T-helper 1 cell (primary cell): ENCODE measurements at regions not wholly inside any gene's neighbourhood (a gene's known extent, or its start where the extent isn't known, plus 50 kb on each side); places are given as distances from the start of the nearest gene placed in this dataset.
"Not testable (repeated sequence)": the region's sequence is repeated elsewhere in the genome, so short reads cannot be mapped to it uniquely, and the experiment has no call there.

Experiments
- DNase-seq, 5 donors: peaks; one replicate each; pipeline ENCODE4 v3.0.0-alpha.2; 2012 to 2020

DNA sequence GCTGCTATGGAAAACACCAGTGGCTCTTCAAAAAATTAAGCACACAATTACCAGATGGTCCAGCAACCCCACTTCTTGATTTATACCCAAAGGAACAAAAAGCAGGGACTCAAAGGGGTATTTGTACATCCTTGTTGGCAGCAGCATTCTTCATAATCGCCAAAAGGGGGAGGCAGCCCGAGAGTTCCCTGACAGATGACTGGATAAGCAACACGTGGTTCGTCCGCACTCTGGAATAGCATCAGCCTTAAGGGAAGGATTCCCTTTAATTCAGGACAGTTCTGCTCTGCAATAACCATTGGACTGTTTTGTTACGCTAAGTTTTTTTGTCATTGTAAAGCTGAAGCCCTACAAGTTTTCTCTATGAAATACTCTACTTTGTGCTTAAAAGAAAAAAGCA is 76.7 kb upstream of the TWIST2 start:
- DNase-seq, result no peak

GRCh38 chr2:238771639-238772038 is 76.2 kb upstream of the TWIST2 start:
- no peak for DNase-seq

- no peak for DNase-seq
Measured at GRCh38 chr2:238772635-238773297, 75.1 kb upstream of the TWIST2 start.

DNA sequence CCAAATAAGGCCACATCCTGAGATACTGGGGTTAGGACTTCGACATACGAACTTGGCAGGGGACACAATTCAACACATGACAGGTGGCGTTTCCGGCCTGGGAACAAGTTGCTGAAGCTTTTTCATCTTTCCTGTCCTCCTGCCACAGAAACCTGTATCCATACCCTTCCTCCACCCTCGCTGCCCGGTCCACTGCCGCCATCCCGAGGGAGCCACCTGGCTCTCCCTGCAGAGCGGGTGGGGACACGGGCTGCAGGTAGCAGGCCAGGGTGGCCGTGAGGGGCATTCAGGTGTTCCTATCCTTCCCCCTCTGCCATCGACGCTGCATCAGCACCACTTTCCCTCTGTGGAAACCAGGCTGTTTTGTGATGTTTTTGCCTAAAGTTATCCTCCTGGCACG is 74.4 kb upstream of the TWIST2 start:
- DNase-seq, result no peak

DNA sequence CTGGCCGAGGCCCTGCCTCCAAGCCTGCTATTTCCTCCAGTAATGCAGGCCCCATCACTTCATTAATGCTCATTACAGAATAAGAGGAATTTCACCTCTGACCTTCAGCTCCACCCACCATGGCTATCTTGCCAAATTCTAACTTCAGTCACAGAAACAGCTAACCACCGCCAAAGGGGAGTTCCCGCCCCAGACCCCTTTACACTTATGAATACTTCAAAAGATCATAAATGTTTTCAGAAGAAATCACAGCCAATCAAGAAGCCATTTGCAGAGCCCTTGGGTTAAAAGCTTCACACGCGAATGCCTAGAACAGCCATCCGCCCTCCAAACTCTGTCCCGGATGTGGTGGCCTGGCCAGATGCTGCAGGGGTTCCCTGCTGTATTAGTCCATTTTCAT is 73.8 kb upstream of the TWIST2 start:
- no peak for DNase-seq

DNA sequence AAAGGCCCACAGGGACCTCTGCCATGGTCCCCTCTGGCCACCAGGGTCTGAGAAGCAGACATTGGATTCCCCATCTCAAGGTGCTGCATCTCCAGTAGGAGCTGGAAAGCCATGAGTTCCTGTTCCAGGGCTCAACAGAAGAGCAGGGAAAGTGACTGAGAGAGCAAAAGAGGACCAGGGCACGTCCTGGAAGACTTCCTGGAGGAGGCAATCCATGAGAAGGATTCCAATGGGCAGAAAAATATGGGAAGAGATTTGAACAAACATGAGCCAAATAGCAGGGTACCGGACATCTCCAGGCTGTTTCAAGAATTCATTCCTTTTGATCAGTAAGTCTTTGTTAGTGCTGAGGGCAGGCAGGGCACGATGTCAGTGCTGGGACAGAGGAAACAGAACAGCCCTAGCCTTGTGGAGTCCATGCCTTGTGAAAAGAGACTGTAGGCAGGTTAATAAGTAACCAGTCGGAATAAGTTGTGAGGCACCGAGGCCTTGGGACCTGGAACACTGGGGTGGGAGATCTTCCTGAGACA is 72.8 kb upstream of the TWIST2 start:
- DNase-seq, result no peak

GRCh38 chr2:238775591-238775990 is 72.3 kb upstream of the TWIST2 start:
- DNase-seq, result no peak

GRCh38 chr2:238776003-238776760 is 71.7 kb upstream of the TWIST2 start:
- DNase-seq, result no peak

DNA sequence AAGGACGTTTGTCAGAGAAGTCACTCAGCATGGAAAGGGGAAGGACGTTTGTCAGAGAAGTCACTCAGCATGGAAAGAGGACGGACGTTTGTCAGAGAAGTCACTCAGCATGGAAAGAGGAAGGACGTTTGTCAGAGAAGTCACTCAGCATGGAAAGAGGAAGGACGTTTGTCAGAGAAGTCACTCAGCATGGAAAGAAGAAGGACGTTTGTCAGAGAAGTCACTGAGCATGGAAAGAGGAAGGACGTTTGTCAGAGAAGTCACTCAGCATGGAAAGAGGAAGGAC is 71.2 kb upstream of the TWIST2 start:
- DNase-seq, result not testable (repeated sequence)

DNA sequence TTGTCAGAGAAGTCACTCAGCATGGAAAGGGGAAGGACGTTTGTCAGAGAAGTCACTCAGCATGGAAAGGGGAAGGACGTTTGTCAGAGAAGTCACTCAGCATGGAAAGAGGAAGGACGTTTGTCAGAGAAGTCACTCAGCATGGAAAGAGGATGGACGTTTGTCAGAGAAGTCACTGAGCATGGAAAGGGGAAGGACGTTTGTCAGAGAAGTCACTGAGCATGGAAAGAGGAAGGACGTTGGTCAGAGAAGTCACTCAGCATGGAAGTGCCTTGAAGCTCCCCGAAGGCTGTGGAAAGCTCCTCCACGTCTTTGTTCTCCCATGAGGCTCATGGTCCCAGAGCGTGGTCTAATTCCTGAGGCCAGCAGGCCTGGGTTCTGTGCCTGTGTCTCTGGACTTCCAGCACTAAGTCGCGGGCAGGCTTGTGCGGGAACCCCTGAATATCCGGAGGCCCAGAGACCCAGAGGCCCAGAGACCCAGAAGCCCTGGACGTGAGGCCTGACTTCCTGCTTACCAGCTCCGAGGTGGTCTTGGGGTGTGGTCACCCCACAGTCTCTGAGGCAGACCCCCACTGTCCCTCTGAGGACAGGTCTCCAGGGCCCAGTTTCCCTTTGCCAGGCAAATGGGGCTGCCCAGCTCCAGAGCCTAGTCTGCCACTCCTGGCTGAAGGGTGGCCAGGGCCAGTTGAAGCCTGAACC is 70.4 kb upstream of the TWIST2 start:
- DNase-seq, result no peak

GRCh38 chr2:238784671-238785527 is 63.0 kb upstream of the TWIST2 start:
- peak in 2 of 5 donors; percentile 32 to 33 for DNase-seq

DNA sequence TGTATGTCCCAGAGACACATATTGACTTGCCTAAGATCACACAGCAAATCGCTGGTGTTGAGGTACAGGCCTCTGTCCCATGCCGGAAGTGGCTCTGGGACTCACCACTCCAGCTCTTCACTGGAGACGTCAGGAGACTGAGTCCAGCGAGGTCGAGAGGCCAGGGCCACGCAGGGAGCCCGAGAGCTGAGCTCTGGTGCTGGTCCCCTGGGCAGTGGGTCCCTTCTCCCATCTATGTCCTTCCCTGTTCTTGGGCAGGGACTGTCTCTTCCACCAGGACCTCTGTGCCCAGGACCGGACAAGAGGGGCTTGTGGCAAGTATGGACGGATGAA is 62.4 kb upstream of the TWIST2 start:
- DNase-seq, result no peak

DNA sequence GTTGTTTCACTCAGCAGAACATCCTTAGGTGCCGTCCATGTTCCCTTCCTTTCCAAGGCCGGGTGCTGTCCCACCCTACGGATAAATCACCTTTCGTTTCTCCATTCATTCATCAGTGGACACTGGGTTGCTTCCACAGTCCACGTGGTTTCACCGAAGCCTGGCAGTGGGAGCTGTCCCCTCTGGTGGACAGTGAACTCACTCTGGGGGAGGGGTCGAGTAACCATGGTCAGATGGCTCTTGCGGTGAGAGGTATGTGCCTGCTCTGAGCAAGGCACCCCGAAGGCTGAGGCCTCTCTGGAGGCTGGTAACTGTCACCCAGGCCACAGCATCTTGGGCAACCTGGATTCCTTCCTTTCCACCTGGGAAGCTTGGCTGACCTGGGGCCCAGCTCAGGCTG is 61.5 kb upstream of the TWIST2 start:
- DNase-seq, result no peak

DNA sequence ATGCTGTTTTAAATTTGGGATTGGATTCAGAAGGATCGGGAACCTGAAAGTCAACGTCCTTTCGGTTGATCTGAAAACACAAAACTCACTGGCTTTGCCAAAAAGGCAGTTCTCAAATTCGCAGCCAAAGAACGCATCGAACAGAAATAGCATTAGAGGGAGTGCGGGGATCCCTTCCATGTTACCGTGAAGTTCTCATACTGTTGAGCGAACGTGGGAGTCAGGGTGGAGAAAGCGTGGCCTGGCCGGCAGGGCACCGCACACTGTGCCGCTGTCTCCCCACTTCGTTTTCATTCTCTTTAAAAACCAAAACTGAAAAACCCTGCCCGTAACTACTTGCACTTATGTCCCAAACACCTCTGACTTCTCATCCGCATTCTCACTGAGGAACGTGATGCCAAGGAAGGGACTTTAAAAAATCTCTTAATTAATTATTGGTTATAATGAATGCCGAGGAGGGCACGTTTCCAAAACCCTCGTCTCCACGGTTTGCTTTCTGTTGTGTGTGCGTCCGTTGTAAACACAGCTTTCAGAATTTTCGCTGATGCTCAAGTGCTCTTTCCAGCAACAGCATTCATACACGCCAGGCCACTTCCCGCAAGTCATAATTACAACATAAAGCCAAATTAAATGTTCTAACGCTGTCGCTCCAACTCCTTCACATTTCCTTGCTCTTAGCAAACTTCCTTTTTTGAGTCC is 60.9 kb upstream of the TWIST2 start:
- DNase-seq, result no peak

DNA sequence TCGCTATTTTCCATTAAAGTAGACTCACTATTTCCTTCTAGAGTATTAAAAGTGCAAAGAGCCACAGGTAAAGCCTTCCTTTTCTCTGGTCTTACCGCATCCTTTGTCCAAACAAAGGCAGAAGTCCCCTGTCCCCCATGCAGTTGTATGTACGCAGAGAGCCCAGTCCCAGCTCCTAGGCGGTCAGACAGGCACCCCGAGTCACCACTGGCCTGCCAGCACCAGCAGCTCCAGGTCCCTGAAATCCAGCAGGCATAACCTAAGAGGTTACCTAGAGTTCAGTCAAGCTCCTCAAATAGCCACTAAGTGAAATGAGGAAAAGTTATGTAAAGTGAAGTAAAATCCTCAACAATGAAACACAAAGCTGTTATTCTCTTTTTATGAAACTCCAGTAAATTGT is 60.4 kb upstream of the TWIST2 start:
- DNase-seq, result no peak

DNA sequence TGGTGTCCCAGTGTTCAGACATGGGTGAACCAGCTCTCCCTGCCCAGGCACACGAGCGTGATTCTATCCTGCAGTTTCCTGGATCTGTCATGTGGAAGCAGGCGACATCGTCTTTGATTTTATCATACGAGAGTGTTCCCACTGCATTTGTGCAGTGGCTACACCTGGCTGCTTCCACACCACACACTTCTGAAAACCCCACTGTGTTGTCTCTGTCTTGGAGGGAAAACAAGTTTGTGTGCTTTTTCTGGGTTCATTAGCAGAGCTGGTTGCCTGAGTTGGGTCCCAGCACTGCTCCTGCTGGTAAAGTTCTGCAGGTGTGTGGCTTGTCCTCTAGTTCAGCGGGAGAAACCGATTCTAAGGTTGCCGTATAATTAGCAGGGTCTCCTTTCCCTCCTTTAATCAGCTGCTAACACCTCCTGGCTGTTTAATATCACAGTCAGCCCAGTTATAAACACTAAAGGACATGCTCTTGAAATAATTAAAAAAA is 58.5 kb upstream of the TWIST2 start:
- DNase-seq, result no peak

DNA sequence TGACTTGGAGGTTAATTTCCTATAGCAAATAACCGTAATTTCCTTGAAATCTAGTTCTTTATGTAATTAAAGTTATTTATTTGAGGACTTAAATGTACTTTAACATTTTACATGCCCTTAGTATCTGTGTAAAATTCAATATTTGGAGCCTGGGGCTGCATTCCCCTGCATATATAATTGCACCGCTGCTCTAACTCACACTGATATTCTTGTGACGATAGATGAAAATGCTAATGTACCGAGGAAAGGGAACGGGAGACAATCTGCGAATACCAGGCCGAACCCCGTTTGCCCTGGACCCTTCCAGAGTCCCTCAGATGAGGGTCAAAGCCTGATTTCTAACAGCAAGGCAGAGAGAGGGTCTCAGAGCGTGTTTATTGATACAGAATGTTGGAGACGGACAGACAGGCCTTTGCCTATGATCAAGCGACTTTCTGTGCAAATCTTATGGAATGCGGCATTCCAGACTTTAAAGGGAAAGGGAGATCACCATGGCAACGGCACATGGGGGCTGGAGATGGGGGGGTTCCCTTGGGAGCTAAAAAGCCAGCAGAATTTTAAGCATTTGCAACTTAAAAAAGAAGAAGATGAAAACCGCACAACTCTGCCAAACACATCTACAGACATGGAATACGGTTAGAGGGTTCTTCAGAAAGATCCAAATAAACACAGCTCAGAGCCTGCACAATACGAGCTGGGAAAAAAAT is 57.6 kb upstream of the TWIST2 start:
- DNase-seq, result no peak

- no peak for DNase-seq
Measured at GRCh38 chr2:238790833-238791230, 57.1 kb upstream of the TWIST2 start.

- no peak for DNase-seq
Measured at GRCh38 chr2:238791354-238791753, 56.5 kb upstream of the TWIST2 start.

DNA sequence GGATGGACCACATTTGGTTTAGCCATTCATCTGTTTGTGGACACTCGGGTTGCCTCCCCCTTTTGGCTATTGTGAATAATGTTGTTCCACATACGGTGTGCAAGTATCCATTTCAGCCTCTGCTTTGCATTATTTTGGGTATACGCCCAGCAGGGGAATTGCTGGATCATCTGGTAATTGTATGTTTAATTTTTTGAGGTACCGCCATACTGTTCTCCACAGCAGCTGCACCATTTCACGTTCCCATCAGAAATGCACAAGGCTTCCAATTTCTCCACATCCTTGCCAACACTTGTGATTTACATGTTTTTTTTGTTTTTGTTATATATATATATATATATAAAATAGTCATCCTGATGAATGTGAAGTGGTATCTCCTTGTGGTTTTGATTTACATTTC is 54.6 kb upstream of the TWIST2 start:
- no peak for DNase-seq

GRCh38 chr2:238793801-238794449 is 54.0 kb upstream of the TWIST2 start:
- DNase-seq, result no peak
